Kidney (tissue), 13 donors: ENCODE measurements at regions not wholly inside any gene's neighbourhood (a gene's known extent, or its start where the extent isn't known, plus 50 kb on each side); places are given as distances from the start of the nearest gene placed in this dataset.
"Not testable (repeated sequence)": the region's sequence is repeated elsewhere in the genome, so short reads cannot be mapped to it uniquely, and the experiment has no call there.

ENCODE experiments used
- DNase-seq, 5 donors: peaks; one replicate each; pipeline ENCODE4 v3.0.0-alpha.2; 2013 to 2020
- FAIRE-seq: peaks from 2 replicates; lab custom pipeline; 2012; peaks lifted over from hg19 to GRCh38; lab: Jason Lieb, UNC
- H3K27ac ChIP-seq, 2 donors: one replicate each; pipeline ENCODE4 v1.7.0; 2013; ENCODE audit warnings: low read depth in 2 of 2, low read length in 2 of 2, inconsistent platforms in 1 of 2
- H3K27me3 ChIP-seq: one replicate; pipeline ENCODE4 v1.7.1; 2013; ENCODE audit warnings: low read length, inconsistent platforms; ENCODE audit not compliant: control insufficient read depth, insufficient read depth
- H3K36me3 ChIP-seq, 3 donors: one replicate each; pipeline versions ENCODE4 v1.7.0 to v1.7.1; 2013; ENCODE audit warnings: low read length in 3 of 3, control low read depth in 1 of 3, inconsistent platforms in 1 of 3; ENCODE audit not compliant: insufficient read depth in 3 of 3, control insufficient read depth in 2 of 3
- H3K4me1 ChIP-seq, 3 donors: one replicate each; pipeline versions ENCODE4 v1.7.0 to v1.7.1; 2013; ENCODE audit warnings: low read length in 3 of 3, inconsistent platforms in 1 of 3, low read depth in 1 of 3; ENCODE audit not compliant: control insufficient read depth in 2 of 3, insufficient read depth in 2 of 3
- H3K4me3 ChIP-seq, 3 donors: one replicate each; pipeline versions ENCODE4 v1.7.0 to v1.8.1; 2013; ENCODE audit warnings: low read length in 3 of 3, control low read depth in 1 of 3, inconsistent platforms in 1 of 3
- H3K9ac ChIP-seq, 3 donors: one replicate each; pipeline versions ENCODE4 v1.7.0 to v1.7.1; 2013; ENCODE audit warnings: low read length in 3 of 3, control low read depth in 1 of 3, inconsistent platforms in 1 of 3
- H3K9me3 ChIP-seq, 3 donors: one replicate each; pipeline versions ENCODE4 v1.7.0 to v1.7.1; 2013; ENCODE audit warnings: low read length in 3 of 3, control low read depth in 1 of 3, inconsistent platforms in 1 of 3; ENCODE audit not compliant: control insufficient read depth in 2 of 3, insufficient read depth in 1 of 3
- intact Hi-C: fragments of 100-400 bp; cut with DNase I; formaldehyde crosslinking; loops from one replicate; pipeline ENCODE4 v1.11.1; 2022
- TF ChIP-seq, protein P1 (sequence below): IDR thresholded peaks from 3 replicates; pipeline ENCODE4 v1.5.1; 2012; ENCODE audit warnings: mild to moderate bottlenecking, moderate library complexity, borderline replicate concordance; ENCODE audit not compliant: insufficient read depth; ENCODE audit errors: extremely low read depth
- donor health status: control.
- donor health status: control.
- donor health status: control.
- donor health status: control.
- donor health status: control.
- donor health status: DM: yes; HTN: yes; CAD: no.
- donor health status: Normal renal cell carcinoma (clear cell type).

DNA sequence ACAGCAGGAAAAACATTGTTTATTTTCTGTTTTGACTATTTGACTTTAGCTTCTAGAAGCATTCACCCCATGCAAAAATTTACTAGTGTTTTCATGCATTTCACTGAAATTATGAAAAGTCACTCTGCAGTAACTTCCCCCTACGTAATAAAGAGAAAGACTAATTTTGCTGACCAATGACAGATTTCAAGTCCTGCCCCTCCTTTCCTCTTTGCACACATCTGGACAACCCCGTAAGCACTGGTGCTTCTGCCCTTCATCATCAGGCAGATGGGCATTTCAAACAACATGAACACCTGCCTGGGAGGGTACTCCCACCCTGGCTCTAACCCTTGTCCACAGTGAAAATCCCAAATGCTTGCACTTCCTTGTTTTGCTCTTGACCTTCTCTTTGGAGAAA lies 815.0 kb upstream of the ID2 start:
- Histone ChIP-seq H3K9ac (no peak overlapping the region), H3K4me1 (no peaks in the 10 kb centered on the region), H3K27me3 (no peaks in the 10 kb centered on the region), H3K27ac (no peak overlapping the region), H3K4me3 (no peak overlapping the region), H3K36me3 (no peaks in the 10 kb centered on the region), H3K9me3 (no peaks in the 10 kb centered on the region)
- TF ChIP-seq, protein P1, sequence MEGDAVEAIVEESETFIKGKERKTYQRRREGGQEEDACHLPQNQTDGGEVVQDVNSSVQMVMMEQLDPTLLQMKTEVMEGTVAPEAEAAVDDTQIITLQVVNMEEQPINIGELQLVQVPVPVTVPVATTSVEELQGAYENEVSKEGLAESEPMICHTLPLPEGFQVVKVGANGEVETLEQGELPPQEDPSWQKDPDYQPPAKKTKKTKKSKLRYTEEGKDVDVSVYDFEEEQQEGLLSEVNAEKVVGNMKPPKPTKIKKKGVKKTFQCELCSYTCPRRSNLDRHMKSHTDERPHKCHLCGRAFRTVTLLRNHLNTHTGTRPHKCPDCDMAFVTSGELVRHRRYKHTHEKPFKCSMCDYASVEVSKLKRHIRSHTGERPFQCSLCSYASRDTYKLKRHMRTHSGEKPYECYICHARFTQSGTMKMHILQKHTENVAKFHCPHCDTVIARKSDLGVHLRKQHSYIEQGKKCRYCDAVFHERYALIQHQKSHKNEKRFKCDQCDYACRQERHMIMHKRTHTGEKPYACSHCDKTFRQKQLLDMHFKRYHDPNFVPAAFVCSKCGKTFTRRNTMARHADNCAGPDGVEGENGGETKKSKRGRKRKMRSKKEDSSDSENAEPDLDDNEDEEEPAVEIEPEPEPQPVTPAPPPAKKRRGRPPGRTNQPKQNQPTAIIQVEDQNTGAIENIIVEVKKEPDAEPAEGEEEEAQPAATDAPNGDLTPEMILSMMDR: no peak
- DNase-seq: no peak
- FAIRE-seq: no peak
- intact Hi-C loops: no loop called here

DNA sequence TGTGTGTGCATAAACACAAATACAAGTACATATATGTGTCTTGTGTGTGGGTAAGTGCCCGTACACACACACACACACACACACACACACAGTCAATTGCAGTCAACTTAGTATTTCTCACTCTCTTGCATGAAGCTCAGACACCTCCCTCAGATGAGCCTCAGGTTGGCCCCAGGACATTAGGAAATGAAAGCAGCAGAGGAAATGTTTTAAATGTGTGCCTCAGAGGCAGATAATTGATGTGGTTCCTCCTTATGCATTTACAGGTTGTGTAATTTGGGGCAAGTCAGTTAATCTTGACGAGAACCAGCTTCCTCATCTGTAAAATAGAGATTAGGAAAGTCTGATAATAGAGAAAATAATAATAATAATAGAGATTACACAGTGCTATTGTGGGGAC lies 814.0 kb upstream of the ID2 start:
- TF ChIP-seq, protein P1: no peak
- Histone ChIP-seq H3K4me3 (no peak overlapping the region), H3K36me3 (no peaks in the 10 kb centered on the region), H3K4me1 (no peaks in the 10 kb centered on the region), H3K27ac (no peak overlapping the region), H3K27me3 (no peaks in the 10 kb centered on the region), H3K9ac (no peak overlapping the region), H3K9me3 (no peaks in the 10 kb centered on the region)
- intact Hi-C loops: no loop called here
- DNase-seq: no peak
- FAIRE-seq: no peak

DNA sequence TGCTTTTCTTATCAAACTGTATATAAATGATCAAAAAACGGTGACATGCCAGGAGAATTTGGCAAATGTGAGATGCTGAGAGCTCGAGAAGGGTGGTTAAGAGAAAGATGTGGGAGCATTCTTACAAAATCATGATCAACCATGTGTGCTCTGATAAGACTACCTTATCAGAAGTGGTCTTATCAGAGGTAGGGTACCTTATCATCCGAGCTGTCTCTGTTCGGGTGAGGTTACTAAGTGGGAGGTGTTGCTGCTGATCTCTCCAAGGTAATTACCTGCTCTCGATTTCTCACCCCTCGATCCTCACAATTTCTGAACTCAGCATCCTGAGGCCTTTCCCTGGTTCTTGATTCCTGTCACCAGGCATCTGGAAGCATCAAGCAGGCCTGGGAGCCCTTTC lies 813.0 kb upstream of the ID2 start:
- Histone ChIP-seq H3K9me3 (no peaks in the 10 kb centered on the region), H3K9ac (no peak overlapping the region), H3K27me3 (no peaks in the 10 kb centered on the region), H3K4me1 (no peaks in the 10 kb centered on the region), H3K36me3 (no peaks in the 10 kb centered on the region), H3K27ac (no peak overlapping the region), H3K4me3 (no peak overlapping the region)
- TF ChIP-seq, protein P1: no peak
- FAIRE-seq (no peak), DNase-seq (no peak)
- intact Hi-C loops: no loop called here

DNA sequence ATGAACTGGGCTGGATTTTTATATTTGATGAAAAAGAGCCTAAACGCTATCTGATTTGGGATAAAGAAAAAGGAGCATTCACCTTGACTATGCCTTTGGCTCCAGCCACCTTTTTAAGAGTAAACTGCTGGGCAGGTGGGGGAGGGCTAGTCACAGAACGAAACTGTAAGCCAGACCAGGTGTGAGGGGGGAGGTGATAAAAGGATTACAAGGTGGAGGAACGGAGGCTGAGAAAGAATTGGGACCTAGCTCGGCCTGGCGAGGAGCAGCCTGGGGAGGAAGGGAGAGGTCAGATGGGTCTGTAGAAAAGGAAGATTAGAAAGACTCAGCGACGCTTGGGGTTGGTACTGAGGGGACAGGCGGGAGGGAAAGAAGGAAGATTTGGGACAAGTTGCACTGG lies 805.4 kb upstream of the ID2 start:
- DNase-seq, intact Hi-C loops, H3K27me3 ChIP-seq, FAIRE-seq, H3K27ac ChIP-seq, H3K9me3 ChIP-seq, H3K4me1 ChIP-seq, H3K4me3 ChIP-seq, H3K36me3 ChIP-seq, H3K9ac ChIP-seq: not testable (repeated sequence)

DNA sequence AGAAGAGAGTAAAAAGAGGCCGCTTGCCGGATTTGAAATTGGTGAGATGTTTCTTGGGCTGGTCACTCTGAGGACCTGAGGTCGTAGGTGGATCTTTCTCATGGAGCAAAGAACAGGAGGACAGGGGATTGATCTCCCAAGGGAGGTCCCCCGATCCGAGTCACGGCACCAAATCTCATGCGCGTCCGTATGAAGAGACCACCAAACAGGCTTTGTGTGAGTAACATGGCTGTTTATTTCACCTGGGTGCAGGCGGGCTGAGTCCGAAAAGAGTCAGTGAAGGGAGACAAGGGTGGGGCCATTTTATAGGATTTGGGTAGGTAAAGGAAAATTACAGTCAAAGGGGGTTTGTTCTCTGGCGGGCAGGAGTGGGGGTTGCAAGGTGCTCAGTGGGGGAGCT lies 803.6 kb upstream of the ID2 start:
- H3K27ac ChIP-seq, DNase-seq, H3K27me3 ChIP-seq, H3K4me3 ChIP-seq, H3K9ac ChIP-seq, intact Hi-C loops, FAIRE-seq, H3K36me3 ChIP-seq, H3K4me1 ChIP-seq, H3K9me3 ChIP-seq: not testable (repeated sequence)
